ENCODE measurements at regions not wholly inside any gene's neighbourhood (a gene's known extent, or its start where the extent isn't known, plus 50 kb on each side); places are given as distances from the start of the nearest gene placed in this dataset.
A peak's percentile ranks its signal among the peaks of the same experiment; 100 is the strongest.

GRCh38 chr14:45526715-45527549 lies 273.9 kb upstream of the MIS18BP1 start:
- H3K27me3 ChIP-seq (ENCODE audit: low read depth), result no peaks in the 10 kb centered on the region
- H3K9me3 ChIP-seq, result no peaks in the 10 kb centered on the region
- no peak overlapping the region for H3K4me3 ChIP-seq
- peak; percentile 38 to 59 for DNase-seq (ENCODE audit: low spot score in 2 of 2)
- in situ Hi-C loops (cut with MboI; ENCODE audit: low sequenced_read_pairs), result loop anchor here (25.0 kb wide), 1 partner anchor 240 kb away; no protein-coding TSS in a partner anchor
- H3K4me1 ChIP-seq, result no peaks in the 10 kb centered on the region
- no peaks in the 10 kb centered on the region for H3K36me3 ChIP-seq (replicated peaks)

- H3K27me3 ChIP-seq (ENCODE audit: low read depth), result no peaks in the 10 kb centered on the region
- H3K4me1 ChIP-seq, result no peaks in the 10 kb centered on the region
- in situ Hi-C loops (cut with MboI; ENCODE audit: low sequenced_read_pairs), result no loop called here
- no peaks in the 10 kb centered on the region for H3K36me3 ChIP-seq (replicated peaks)
- no peaks in the 10 kb centered on the region for H3K9me3 ChIP-seq
- no peak overlapping the region for H3K4me3 ChIP-seq
- no peak for DNase-seq (ENCODE audit: low spot score in 2 of 2)
Measured at GRCh38 chr14:45519766-45520165, 266.8 kb upstream of the MIS18BP1 start.

- H3K4me3 ChIP-seq, result no peak overlapping the region
- DNase-seq (ENCODE audit: low spot score in 2 of 2), result no peak
- H3K27me3 ChIP-seq (ENCODE audit: low read depth), result no peaks in the 10 kb centered on the region
- no peaks in the 10 kb centered on the region for H3K36me3 ChIP-seq (replicated peaks)
- in situ Hi-C loops (cut with MboI; ENCODE audit: low sequenced_read_pairs), result no loop called here
- H3K9me3 ChIP-seq, result no peaks in the 10 kb centered on the region
- no peaks in the 10 kb centered on the region for H3K4me1 ChIP-seq
Measured at GRCh38 chr14:45492876-45493275, 239.9 kb upstream of the MIS18BP1 start.

GRCh38 chr14:45491914-45492313 lies 238.9 kb upstream of the MIS18BP1 start:
- no peaks in the 10 kb centered on the region for H3K9me3 ChIP-seq
- H3K4me3 ChIP-seq, result no peak overlapping the region
- no peaks in the 10 kb centered on the region for H3K4me1 ChIP-seq
- no peak for DNase-seq (ENCODE audit: low spot score in 2 of 2)
- no peaks in the 10 kb centered on the region for H3K36me3 ChIP-seq (replicated peaks)
- H3K27me3 ChIP-seq (ENCODE audit: low read depth), result no peaks in the 10 kb centered on the region
- in situ Hi-C loops (cut with MboI; ENCODE audit: low sequenced_read_pairs), result no loop called here

GRCh38 chr14:45486599-45486998 lies 233.6 kb upstream of the MIS18BP1 start:
- in situ Hi-C loops (cut with MboI; ENCODE audit: low sequenced_read_pairs), result no loop called here
- Histone ChIP-seq H3K36me3 (replicated peaks) (no peaks in the 10 kb centered on the region), H3K4me3 (no peak overlapping the region), H3K27me3 (ENCODE audit: low read depth) (no peaks in the 10 kb centered on the region), H3K9me3 (no peaks in the 10 kb centered on the region), H3K4me1 (no peaks in the 10 kb centered on the region)
- DNase-seq (ENCODE audit: low spot score in 2 of 2), result no peak

GRCh38 chr14:45467023-45467422 lies 214.0 kb upstream of the MIS18BP1 start:
- Histone ChIP-seq H3K9me3 (no peaks in the 10 kb centered on the region), H3K4me3 (no peak overlapping the region), H3K4me1 (no peaks in the 10 kb centered on the region), H3K36me3 (replicated peaks) (no peaks in the 10 kb centered on the region), H3K27me3 (ENCODE audit: low read depth) (no peaks in the 10 kb centered on the region)
- in situ Hi-C loops (cut with MboI; ENCODE audit: low sequenced_read_pairs), result no loop called here
- no peak for DNase-seq (ENCODE audit: low spot score in 2 of 2)

- Histone ChIP-seq H3K4me1 (no peaks in the 10 kb centered on the region), H3K9me3 (no peaks in the 10 kb centered on the region), H3K4me3 (no peak overlapping the region), H3K27me3 (ENCODE audit: low read depth) (peaks cover 4% of the 10 kb centered on the region; the same call in 1 of the 2 replicates), H3K36me3 (replicated peaks) (no peaks in the 10 kb centered on the region)
- no peak for DNase-seq (ENCODE audit: low spot score in 2 of 2)
- in situ Hi-C loops (cut with MboI; ENCODE audit: low sequenced_read_pairs), result no loop called here
Measured at GRCh38 chr14:45434221-45434620, 181.2 kb upstream of the MIS18BP1 start.

GRCh38 chr14:45426685-45427282 lies 173.8 kb upstream of the MIS18BP1 start:
- in situ Hi-C loops (cut with MboI; ENCODE audit: low sequenced_read_pairs), result no loop called here
- Histone ChIP-seq H3K9me3 (no peaks in the 10 kb centered on the region), H3K36me3 (replicated peaks) (no peaks in the 10 kb centered on the region), H3K4me3 (no peak overlapping the region), H3K4me1 (no peaks in the 10 kb centered on the region), H3K27me3 (ENCODE audit: low read depth) (peaks cover 4% of the 10 kb centered on the region; the same call in 1 of the 2 replicates)
- DNase-seq (ENCODE audit: low spot score in 2 of 2), result peak; percentile 6 to 57

GRCh38 chr14:45406942-45407341 lies 153.9 kb upstream of the MIS18BP1 start:
- no peaks in the 10 kb centered on the region for H3K36me3 ChIP-seq (replicated peaks)
- in situ Hi-C loops (cut with MboI; ENCODE audit: low sequenced_read_pairs), result no loop called here
- no peak for DNase-seq (ENCODE audit: low spot score in 2 of 2)
- no peak overlapping the region for H3K4me3 ChIP-seq
- H3K9me3 ChIP-seq, result no peaks in the 10 kb centered on the region
- no peaks in the 10 kb centered on the region for H3K4me1 ChIP-seq
- H3K27me3 ChIP-seq (ENCODE audit: low read depth), result peaks cover 3% of the 10 kb centered on the region; the same call in 1 of the 2 replicates

GRCh38 chr14:45400950-45401640 lies 148.1 kb upstream of the MIS18BP1 start:
- in situ Hi-C loops (cut with MboI; ENCODE audit: low sequenced_read_pairs), result no loop called here
- Histone ChIP-seq H3K4me1 (no peaks in the 10 kb centered on the region), H3K4me3 (no peak overlapping the region), H3K36me3 (replicated peaks) (no peaks in the 10 kb centered on the region), H3K27me3 (ENCODE audit: low read depth) (peaks cover 2% of the 10 kb centered on the region; the same call in 1 of the 2 replicates), H3K9me3 (no peaks in the 10 kb centered on the region)
- no peak for DNase-seq (ENCODE audit: low spot score in 2 of 2)

- Histone ChIP-seq H3K4me3 (no peak overlapping the region), H3K27me3 (ENCODE audit: low read depth) (no peaks in the 10 kb centered on the region), H3K36me3 (replicated peaks) (no peaks in the 10 kb centered on the region), H3K9me3 (no peaks in the 10 kb centered on the region), H3K4me1 (no peaks in the 10 kb centered on the region)
- peak in 1 of 2 experiments; percentile 19 for DNase-seq (ENCODE audit: low spot score in 2 of 2)
- in situ Hi-C loops (cut with MboI; ENCODE audit: low sequenced_read_pairs), result no loop called here
Measured at GRCh38 chr14:45400509-45400908, 147.5 kb upstream of the MIS18BP1 start.

- Histone ChIP-seq H3K4me3 (no peak overlapping the region), H3K27me3 (ENCODE audit: low read depth) (no peaks in the 10 kb centered on the region), H3K4me1 (no peaks in the 10 kb centered on the region), H3K9me3 (no peaks in the 10 kb centered on the region), H3K36me3 (replicated peaks) (no peaks in the 10 kb centered on the region)
- DNase-seq (ENCODE audit: low spot score in 2 of 2), result no peak
- in situ Hi-C loops (cut with MboI; ENCODE audit: low sequenced_read_pairs), result no loop called here
Measured at GRCh38 chr14:45381091-45381490, 128.1 kb upstream of the MIS18BP1 start.

GRCh38 chr14:45377166-45377565 lies 124.2 kb upstream of the MIS18BP1 start:
- no peaks in the 10 kb centered on the region for H3K27me3 ChIP-seq (ENCODE audit: low read depth)
- no peaks in the 10 kb centered on the region for H3K4me1 ChIP-seq
- DNase-seq (ENCODE audit: low spot score in 2 of 2), result no peak
- no peaks in the 10 kb centered on the region for H3K36me3 ChIP-seq (replicated peaks)
- in situ Hi-C loops (cut with MboI; ENCODE audit: low sequenced_read_pairs), result no loop called here
- H3K4me3 ChIP-seq, result no peak overlapping the region
- no peaks in the 10 kb centered on the region for H3K9me3 ChIP-seq

- no peak for DNase-seq (ENCODE audit: low spot score in 2 of 2)
- Histone ChIP-seq H3K4me3 (no peak overlapping the region), H3K4me1 (no peaks in the 10 kb centered on the region; the same call in 1 of the 2 replicates), H3K27me3 (ENCODE audit: low read depth) (0 out of 2 replicates have a peak, but pooled peaks cover 2% of the 10 kb centered on the region), H3K9me3 (no peaks in the 10 kb centered on the region), H3K36me3 (replicated peaks) (no peaks in the 10 kb centered on the region)
- in situ Hi-C loops (cut with MboI; ENCODE audit: low sequenced_read_pairs), result no loop called here
Measured at GRCh38 chr14:45373877-45374276, 120.9 kb upstream of the MIS18BP1 start.

Data from HAP-1 (cell line).